ENCODE measurements at regions not wholly inside any gene's neighbourhood (a gene's known extent, or its start where the extent isn't known, plus 50 kb on each side); places are given as distances from the start of the nearest gene placed in this dataset.

GRCh38 chr5:33041586-33041985, 330.5 kb downstream of the NPR3 start:
- in situ Hi-C loops (cut with HindIII; ENCODE audit: low sequenced_read_pairs) = no loop called here
- TF ChIP-seq CTCF (IDR thresholded peaks at IDR 0.05; ENCODE audit: low read depth, low read length) = no peak
- DNase-seq (ENCODE audit: low read depth, low spot score) = no peak
- no peak overlapping the region for H3K4me3 ChIP-seq (ENCODE audit: low read depth, low read length)

DNA sequence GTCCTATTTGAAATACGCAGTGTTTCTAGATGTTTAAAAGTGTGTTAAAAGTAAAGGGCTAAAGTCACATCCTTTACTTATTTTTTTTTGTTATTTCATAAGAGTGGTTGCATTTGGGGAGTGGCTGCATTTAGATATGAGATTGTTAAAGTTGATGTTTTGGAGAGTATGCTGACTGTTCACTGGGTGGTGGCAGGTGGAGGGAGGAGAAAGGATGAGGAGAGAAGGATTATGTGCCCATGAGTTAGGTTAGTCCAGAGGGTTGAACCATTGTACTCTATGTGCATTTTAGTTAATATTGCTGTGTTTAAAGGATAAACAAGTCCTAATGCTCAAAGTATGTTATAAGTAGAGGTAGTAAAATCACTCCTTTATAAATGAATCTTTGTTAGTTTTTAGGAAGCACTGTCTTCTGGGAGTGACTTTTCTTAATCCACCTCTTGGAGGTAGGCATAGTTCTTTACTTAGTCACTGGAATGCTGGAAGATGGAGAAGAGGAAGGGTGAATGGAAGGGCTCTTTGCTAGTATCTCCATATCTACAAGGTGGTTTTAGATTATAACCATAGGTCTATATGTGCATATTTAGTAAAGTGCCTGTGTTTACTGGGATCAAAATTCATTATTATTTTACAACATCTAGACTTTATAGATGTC, 332.3 kb downstream of the NPR3 start:
- H3K4me3 ChIP-seq (ENCODE audit: low read depth, low read length) = no peak overlapping the region
- in situ Hi-C loops (cut with HindIII; ENCODE audit: low sequenced_read_pairs) = no loop called here
- no peak for TF ChIP-seq CTCF (IDR thresholded peaks at IDR 0.05; ENCODE audit: low read depth, low read length)
- no peak for DNase-seq (ENCODE audit: low read depth, low spot score)

GRCh38 chr5:33046091-33046490, 335.0 kb downstream of the NPR3 start:
- H3K4me3 ChIP-seq (ENCODE audit: low read depth, low read length) = no peak overlapping the region
- in situ Hi-C loops (cut with HindIII; ENCODE audit: low sequenced_read_pairs) = no loop called here
- TF ChIP-seq CTCF (IDR thresholded peaks at IDR 0.05; ENCODE audit: low read depth, low read length) = no peak
- DNase-seq (ENCODE audit: low read depth, low spot score) = peak; percentile 23

DNA sequence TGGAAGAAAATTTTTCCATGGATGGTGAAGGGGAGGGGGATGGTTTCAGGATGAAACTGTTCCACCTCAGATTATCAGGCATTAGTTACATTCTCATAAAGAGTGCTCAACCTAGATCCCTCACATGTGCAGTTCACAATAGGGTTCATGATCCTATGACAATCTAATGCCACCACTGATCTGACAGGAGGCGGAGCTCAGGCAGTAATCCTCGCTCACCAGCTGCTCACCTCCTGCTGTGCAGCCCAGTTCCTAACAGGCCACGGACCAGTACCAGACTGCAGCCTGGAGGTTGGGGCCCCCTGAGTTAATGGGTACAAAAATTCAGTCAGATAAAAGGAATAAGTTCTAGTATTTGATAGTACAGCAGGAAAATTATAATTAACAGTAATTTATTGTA, 337.2 kb downstream of the NPR3 start:
- in situ Hi-C loops (cut with HindIII; ENCODE audit: low sequenced_read_pairs) = no loop called here
- H3K4me3 ChIP-seq (ENCODE audit: low read depth, low read length) = no peak overlapping the region
- no peak for DNase-seq (ENCODE audit: low read depth, low spot score)
- TF ChIP-seq CTCF (IDR thresholded peaks at IDR 0.05; ENCODE audit: low read depth, low read length) = no peak

GRCh38 chr5:33049298-33049697, 338.2 kb downstream of the NPR3 start:
- in situ Hi-C loops (cut with HindIII; ENCODE audit: low sequenced_read_pairs) = no loop called here
- DNase-seq (ENCODE audit: low read depth, low spot score) = no peak
- no peak for TF ChIP-seq CTCF (IDR thresholded peaks at IDR 0.05; ENCODE audit: low read depth, low read length)
- no peak overlapping the region for H3K4me3 ChIP-seq (ENCODE audit: low read depth, low read length)

DNA sequence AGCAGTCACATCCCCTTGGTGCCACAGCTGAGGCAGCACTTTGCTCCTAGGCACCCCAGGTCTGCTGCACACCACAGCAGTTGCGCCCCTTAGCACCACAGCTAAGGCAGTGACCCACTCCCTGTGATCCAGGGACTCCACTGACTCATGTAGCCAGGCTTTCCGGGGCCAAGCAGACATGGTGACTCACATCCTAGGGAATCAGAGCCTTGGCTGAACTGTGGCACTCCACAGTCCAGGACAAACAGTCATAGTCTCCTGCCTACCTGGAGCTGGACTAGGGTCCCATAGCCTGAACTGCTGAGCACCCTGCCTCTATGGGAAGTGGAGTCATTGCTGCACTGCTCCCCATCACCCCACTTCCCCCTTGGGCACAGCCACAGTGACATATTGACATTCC, 338.7 kb downstream of the NPR3 start:
- in situ Hi-C loops (cut with HindIII; ENCODE audit: low sequenced_read_pairs) = no loop called here
- no peak overlapping the region for H3K4me3 ChIP-seq (ENCODE audit: low read depth, low read length)
- no peak for TF ChIP-seq CTCF (IDR thresholded peaks at IDR 0.05; ENCODE audit: low read depth, low read length)
- peak; percentile 89 for DNase-seq (ENCODE audit: low read depth, low spot score)
